KMS-11 (cell line): ENCODE measurements at regions not wholly inside any gene's neighbourhood (a gene's known extent, or its start where the extent isn't known, plus 50 kb on each side); places are given as distances from the start of the nearest gene placed in this dataset.

Experiments used
- H2AFZ ChIP-seq: fragments of 200-600 bp; sonication (generic); 2 replicates; pipeline ENCODE4 v1.6.1; 2016; ENCODE audit warnings: antibody characterized with exemption, mixed run types, low read depth
- H3K27ac ChIP-seq: fragments of 200-600 bp; sonication (generic); 2 replicates; pipeline ENCODE4 v1.6.1; 2016; ENCODE audit warnings: mild to moderate bottlenecking, mixed run types
- H3K27me3 ChIP-seq: fragments of 200-600 bp; sonication (generic); 2 replicates; pipeline ENCODE4 v1.6.1; 2017; ENCODE audit warnings: mild to moderate bottlenecking, low read depth, mixed run types, moderate library complexity; ENCODE audit not compliant: insufficient read depth
- H3K36me3 ChIP-seq: fragments of 200-600 bp; sonication (generic); 2 replicates; pipeline ENCODE4 v1.6.1; 2017; ENCODE audit warnings: mild to moderate bottlenecking, mixed run types; ENCODE audit not compliant: insufficient read depth
- H3K4me1 ChIP-seq: fragments of 200-600 bp; sonication (generic); 2 replicates; pipeline ENCODE4 v1.6.1; 2016; ENCODE audit warnings: mild to moderate bottlenecking, low read depth, mixed run types; ENCODE audit not compliant: poor library complexity, severe bottlenecking
- H3K4me2 ChIP-seq: fragments of 200-600 bp; sonication (generic); 2 replicates; pipeline ENCODE4 v1.7.0; 2016; ENCODE audit warnings: mild to moderate bottlenecking, mixed run types
- H3K4me3 ChIP-seq: fragments of 200-600 bp; sonication (generic); IDR thresholded peaks from 2 replicates; pipeline ENCODE4 v1.6.1; 2017; ENCODE audit warnings: low read depth, low read length, mixed read lengths; ENCODE audit not compliant: insufficient read depth
- H3K79me2 ChIP-seq: fragments of 200-600 bp; sonication (generic); 2 replicates; pipeline ENCODE4 v1.6.1; 2016; ENCODE audit warnings: low read depth, mixed run types; ENCODE audit not compliant: insufficient read depth
- H3K9ac ChIP-seq: fragments of 200-600 bp; sonication (generic); 2 replicates; pipeline ENCODE4 v1.6.1; 2016; ENCODE audit warnings: mild to moderate bottlenecking, mixed run types
- H4K20me1 ChIP-seq: fragments of 200-600 bp; sonication (generic); 2 replicates; pipeline ENCODE4 v1.6.1; 2016; ENCODE audit warnings: mild to moderate bottlenecking, mixed run types; ENCODE audit not compliant: insufficient read depth
- TF ChIP-seq, protein P1 (sequence below): fragments of 200-600 bp; sonication (generic); conservative IDR thresholded peaks from 2 replicates; pipeline ENCODE4 v1.6.1; 2017; ENCODE audit warnings: low read depth, mild to moderate bottlenecking, antibody characterized with exemption, low read length, moderate library complexity, mixed read lengths

GRCh38 chr5:164312801-164313200 lies 807.4 kb downstream of the MAT2B start:
- no peak overlapping the region for H2AFZ ChIP-seq
- TF ChIP-seq, protein P1, sequence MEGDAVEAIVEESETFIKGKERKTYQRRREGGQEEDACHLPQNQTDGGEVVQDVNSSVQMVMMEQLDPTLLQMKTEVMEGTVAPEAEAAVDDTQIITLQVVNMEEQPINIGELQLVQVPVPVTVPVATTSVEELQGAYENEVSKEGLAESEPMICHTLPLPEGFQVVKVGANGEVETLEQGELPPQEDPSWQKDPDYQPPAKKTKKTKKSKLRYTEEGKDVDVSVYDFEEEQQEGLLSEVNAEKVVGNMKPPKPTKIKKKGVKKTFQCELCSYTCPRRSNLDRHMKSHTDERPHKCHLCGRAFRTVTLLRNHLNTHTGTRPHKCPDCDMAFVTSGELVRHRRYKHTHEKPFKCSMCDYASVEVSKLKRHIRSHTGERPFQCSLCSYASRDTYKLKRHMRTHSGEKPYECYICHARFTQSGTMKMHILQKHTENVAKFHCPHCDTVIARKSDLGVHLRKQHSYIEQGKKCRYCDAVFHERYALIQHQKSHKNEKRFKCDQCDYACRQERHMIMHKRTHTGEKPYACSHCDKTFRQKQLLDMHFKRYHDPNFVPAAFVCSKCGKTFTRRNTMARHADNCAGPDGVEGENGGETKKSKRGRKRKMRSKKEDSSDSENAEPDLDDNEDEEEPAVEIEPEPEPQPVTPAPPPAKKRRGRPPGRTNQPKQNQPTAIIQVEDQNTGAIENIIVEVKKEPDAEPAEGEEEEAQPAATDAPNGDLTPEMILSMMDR, result no peak
- H3K27ac ChIP-seq, result no peak overlapping the region
- no peaks in the 10 kb centered on the region for H3K27me3 ChIP-seq
- H3K79me2 ChIP-seq, result no peaks in the 10 kb centered on the region
- no peaks in the 10 kb centered on the region for H4K20me1 ChIP-seq
- no peak overlapping the region for H3K4me2 ChIP-seq
- H3K9ac ChIP-seq, result no peak overlapping the region
- no peaks in the 10 kb centered on the region for H3K4me1 ChIP-seq
- no peaks in the 10 kb centered on the region for H3K36me3 ChIP-seq
- no peak overlapping the region for H3K4me3 ChIP-seq

DNA sequence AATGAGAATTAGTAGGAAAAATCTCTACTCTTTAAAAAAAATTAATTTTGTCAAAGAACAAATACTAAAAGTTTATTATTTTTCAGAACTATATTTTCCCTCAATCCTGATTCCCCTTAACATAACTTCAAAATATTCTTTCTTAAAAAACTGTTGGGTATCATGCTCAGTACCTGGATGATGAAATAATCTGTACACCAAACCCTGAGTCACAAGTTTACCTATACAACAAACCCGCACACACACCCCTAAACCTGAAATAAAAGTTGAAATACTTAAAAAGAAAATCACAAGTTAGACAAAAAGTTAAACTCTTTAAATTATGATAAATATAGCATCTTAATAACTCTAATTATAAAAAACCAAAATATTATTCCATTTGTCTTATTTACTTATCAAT lies 812.3 kb downstream of the MAT2B start:
- TF ChIP-seq, protein P1, result no peak
- Histone ChIP-seq H3K27me3 (no peaks in the 10 kb centered on the region), H4K20me1 (no peaks in the 10 kb centered on the region)

GRCh38 chr5:164319161-164319560 lies 813.7 kb downstream of the MAT2B start:
- H3K4me1 ChIP-seq, result no peaks in the 10 kb centered on the region
- H3K4me3 ChIP-seq, result no peak overlapping the region
- no peaks in the 10 kb centered on the region for H3K27me3 ChIP-seq
- TF ChIP-seq, protein P1, result no peak
- H3K79me2 ChIP-seq, result no peaks in the 10 kb centered on the region
- H3K4me2 ChIP-seq, result no peak overlapping the region
- H3K9ac ChIP-seq, result no peak overlapping the region
- no peaks in the 10 kb centered on the region for H4K20me1 ChIP-seq
- H2AFZ ChIP-seq, result no peak overlapping the region
- H3K27ac ChIP-seq, result no peak overlapping the region
- no peaks in the 10 kb centered on the region for H3K36me3 ChIP-seq

More for the DNA sequence above, 812.3 kb downstream of the MAT2B start:
- Histone ChIP-seq H3K36me3 (no peaks in the 10 kb centered on the region), H3K4me1 (no peaks in the 10 kb centered on the region), H3K4me3 (no peak overlapping the region), H3K79me2 (no peaks in the 10 kb centered on the region), H3K27ac (no peak overlapping the region), H3K4me2 (no peak overlapping the region), H2AFZ (no peak overlapping the region), H3K9ac (no peak overlapping the region)

- Histone ChIP-seq H3K36me3 (no peaks in the 10 kb centered on the region), H3K9ac (no peak overlapping the region), H3K4me2 (no peak overlapping the region), H3K27ac (no peak overlapping the region), H3K4me3 (no peak overlapping the region), H3K4me1 (no peaks in the 10 kb centered on the region), H3K79me2 (no peaks in the 10 kb centered on the region), H3K27me3 (no peaks in the 10 kb centered on the region), H4K20me1 (no peaks in the 10 kb centered on the region), H2AFZ (no peak overlapping the region)
- TF ChIP-seq, protein P1, result no peak
Observed at GRCh38 chr5:164324239-164324638, 818.8 kb downstream of the MAT2B start.
